Adrenal gland (tissue), 9 donors: ENCODE measurements at regions not wholly inside any gene's neighbourhood (a gene's known extent, or its start where the extent isn't known, plus 50 kb on each side); places are given as distances from the start of the nearest gene placed in this dataset.

Experiments
- DNase-seq, 7 donors: peaks; one replicate each; pipeline ENCODE4 v3.0.0-alpha.2; 2019 to 2020
- H3K27ac ChIP-seq, 5 donors: fragments of 200-600 bp; sonication (generic) in 4 of 5; 1 replicate in 3 of 5; 2 replicates in 2 of 5; pipeline versions ENCODE4 v1.5.1 to v1.8.0; 2016 to 2020; ENCODE audit warnings: mild to moderate bottlenecking in 1 of 5
- H3K27me3 ChIP-seq: fragments of 200-600 bp; 2 replicates; pipeline ENCODE4 v1.8.0; 2021
- H3K36me3 ChIP-seq, 2 donors: fragments of 200-600 bp; replicated peaks in 1 of 2; 1 replicate in 1 of 2; 2 replicates in 1 of 2; pipeline versions ENCODE4 v1.5.1 to v1.8.0; 2018 to 2022
- H3K4me1 ChIP-seq, 2 donors: fragments of 200-600 bp; replicated peaks in 1 of 2; 1 replicate in 1 of 2; 2 replicates in 1 of 2; pipeline versions ENCODE4 v1.5.1 to v1.8.0; 2018 to 2021
- H3K4me3 ChIP-seq, 4 donors: fragments of 200-600 bp; sonication (generic) in 3 of 4; one replicate each; pipeline ENCODE4 v1.5.1; 2016 to 2018
- H3K9me3 ChIP-seq, 3 donors: fragments of 200-600 bp; sonication (generic) in 1 of 3; replicated peaks in 1 of 3; 1 replicate in 2 of 3; 2 replicates in 1 of 3; pipeline versions ENCODE4 v1.5.1 to v1.8.0; 2016 to 2021
- CTCF ChIP-seq, 6 experiments: fragments of 450-650 bp in 4 of 6; fragments of 200-600 bp in 2 of 6; sonication (generic) in 1 of 6; IDR thresholded peaks; 1 replicate in 5 of 6; 2 replicates in 1 of 6; pipeline versions ENCODE4 v1.5.1 to v1.8.0; 2016 to 2021; ENCODE audit warnings: antibody characterized with exemption in 6 of 6, mild to moderate bottlenecking in 2 of 6, moderate library complexity in 1 of 6
- POLR2A ChIP-seq, 2 donors: fragments of 450-650 bp; IDR thresholded peaks; one replicate each; pipeline ENCODE4 v1.6.1; 2017; ENCODE audit warnings: antibody characterized with exemption in 2 of 2, mild to moderate bottlenecking in 2 of 2, moderate library complexity in 1 of 2
- WGBS, 4 donors: extraction: QIAGEN DNeasy Blood & Tissue Kit in 2 of 4; methylation state at CpG; one replicate each; pipeline versions ENCODE4 v1.1.5 to v1.1.7; 2013 to 2017; 5-methylcytosine and 5-hydroxymethylcytosine counted together
- intact Hi-C, 2 donors: fragments of 100-400 bp; cut with DNase I; formaldehyde crosslinking; loops; one replicate each; pipeline versions ENCODE4 v1.14.1 to v1.15.0; 2022 to 2023
- donor health status: healthy with polysubstance abuse.
- donor health status: Bipolar disorder and iron deficiency.
- donor health status: DM: yes; HTN: yes; CAD: no.
- donor health status: DM: no; HTN: no; CAD: no.
- donor health status: DM: no; HTN: no; CAD: no.

GRCh38 chr9:82558855-82559630, 503.9 kb downstream of the RASEF start:
- WGBS, 4 donors: 53 to 65% (median 58%) methylated on average over 9 of the region's 9 CpGs
- Histone ChIP-seq H3K36me3 (no peaks in the 10 kb centered on the region), H3K4me1 (peaks cover 0 to 13% of the 10 kb centered on the region in 2 donors), H3K9me3 (no peaks in the 10 kb centered on the region), H3K27ac (peak overlapping the region in 1 of 5 donors; percentile 4), H3K4me3 (no peak overlapping the region), H3K27me3 (no peaks in the 10 kb centered on the region)
- DNase-seq: peak in 3 of 7 donors; percentile 16 to 25 (median 21)
- TF ChIP-seq POLR2A (IDR thresholded peaks at IDR 0.05) (no peak), CTCF (IDR thresholded peaks at IDR 0.05) (no peak)
- intact Hi-C loops: no loop called here

- intact Hi-C loops: no loop called here
Measured at GRCh38 chr9:82560036-82560435, 502.9 kb downstream of the RASEF start.

GRCh38 chr9:82560457-82560904, 502.5 kb downstream of the RASEF start:
- WGBS, 4 donors: 80 to 87% (median 83%) methylated on average over 8 to 9 of the region's 9 CpGs
- DNase-seq: no peak
- no peak overlapping the region for H3K4me3 ChIP-seq
- peaks cover 0 to 9% of the 10 kb centered on the region in 2 donors for H3K4me1 ChIP-seq
- no peaks in the 10 kb centered on the region for H3K36me3 ChIP-seq
- no peak for TF ChIP-seq CTCF (IDR thresholded peaks at IDR 0.05)
- TF ChIP-seq POLR2A (IDR thresholded peaks at IDR 0.05): no peak
- H3K9me3 ChIP-seq: no peaks in the 10 kb centered on the region
- no peaks in the 10 kb centered on the region for H3K27me3 ChIP-seq
- intact Hi-C loops: no loop called here
- H3K27ac ChIP-seq: no peak overlapping the region

More at GRCh38 chr9:82560036-82560435, 502.9 kb downstream of the RASEF start:
- Histone ChIP-seq H3K4me1 (peaks cover 0 to 10% of the 10 kb centered on the region in 2 donors), H3K4me3 (no peak overlapping the region), H3K36me3 (no peaks in the 10 kb centered on the region), H3K27ac (no peak overlapping the region), H3K27me3 (no peaks in the 10 kb centered on the region), H3K9me3 (no peaks in the 10 kb centered on the region)
- no peak for DNase-seq
- 92 to 100% (median 97%) methylated on average over 1 of the region's 1 CpG for WGBS, 4 donors
- TF ChIP-seq CTCF (IDR thresholded peaks at IDR 0.05) (no peak), POLR2A (IDR thresholded peaks at IDR 0.05) (no peak)

GRCh38 chr9:82563094-82563493, 499.8 kb downstream of the RASEF start:
- no peaks in the 10 kb centered on the region for H3K36me3 ChIP-seq

More at GRCh38 chr9:82563094-82563493, 499.8 kb downstream of the RASEF start:
- DNase-seq: no peak
- H3K4me3 ChIP-seq: no peak overlapping the region
- H3K9me3 ChIP-seq: no peaks in the 10 kb centered on the region
- H3K4me1 ChIP-seq: peaks cover 0 to 9% of the 10 kb centered on the region in 2 donors
- intact Hi-C loops: no loop called here
- H3K27me3 ChIP-seq: no peaks in the 10 kb centered on the region
- H3K27ac ChIP-seq: no peak overlapping the region
- no peak for TF ChIP-seq POLR2A (IDR thresholded peaks at IDR 0.05)
- no peak for TF ChIP-seq CTCF (IDR thresholded peaks at IDR 0.05)
- 70 to 89% (median 79%) methylated on average over 2 of the region's 2 CpGs for WGBS, 4 donors
